DND-41 (cell line): ENCODE measurements at regions not wholly inside any gene's neighbourhood (a gene's known extent, or its start where the extent isn't known, plus 50 kb on each side); places are given as distances from the start of the nearest gene placed in this dataset.
"Not testable (repeated sequence)": the region's sequence is repeated elsewhere in the genome, so short reads cannot be mapped to it uniquely, and the experiment has no call there.

Experiments used
- ATAC-seq: fragments of 200-7000 bp; cut with Tn5 transposase; 3 replicates; pipeline ENCODE4 v1.9.1; 2021; ENCODE audit warnings: low read depth; ENCODE audit not compliant: insufficient read depth
- DNase-seq: peaks from one replicate; pipeline ENCODE4 v3.0.0-alpha.2; 2020
- H2AFZ ChIP-seq: 2 replicates; pipeline ENCODE4 v1.6.0; 2012; ENCODE audit warnings: low read depth, low read length
- H3K27ac ChIP-seq: 2 replicates; pipeline ENCODE4 v1.5.1; 2012; ENCODE audit warnings: low read length, inconsistent platforms
- H3K27me3 ChIP-seq: fragments of 200-600 bp; sonication (generic); 2 replicates; pipeline ENCODE4 v1.6.0; 2012; ENCODE audit warnings: low read length, mild to moderate bottlenecking, inconsistent platforms; ENCODE audit not compliant: insufficient read depth, poor library complexity
- H3K36me3 ChIP-seq: 2 replicates; pipeline ENCODE4 v1.5.1; 2012; ENCODE audit warnings: low read length, inconsistent platforms; ENCODE audit not compliant: insufficient read depth
- H3K4me1 ChIP-seq: 2 replicates; pipeline ENCODE4 v1.5.1; 2012; ENCODE audit warnings: mild to moderate bottlenecking, low read length; ENCODE audit not compliant: insufficient read depth
- H3K4me2 ChIP-seq: 2 replicates; pipeline ENCODE4 v1.6.0; 2012; ENCODE audit warnings: mild to moderate bottlenecking, moderate library complexity, low read length, inconsistent platforms; ENCODE audit not compliant: insufficient read depth
- H3K4me3 ChIP-seq, 2 experiments: fragments of 200-600 bp in 1 of 2; shearing (Covaris generic) in 1 of 2; 2 replicates each; pipeline ENCODE4 v1.5.1; 2012 to 2016; ENCODE audit warnings: inconsistent platforms in 2 of 2, low read length in 2 of 2, mild to moderate bottlenecking in 2 of 2, low read depth in 1 of 2, moderate library complexity in 1 of 2
- H3K79me2 ChIP-seq: 2 replicates; pipeline ENCODE4 v1.6.0; 2012; ENCODE audit warnings: low read length, inconsistent platforms; ENCODE audit not compliant: insufficient read depth
- H3K9ac ChIP-seq: 2 replicates; pipeline ENCODE4 v1.6.0; 2012; ENCODE audit warnings: low read depth, mild to moderate bottlenecking, inconsistent platforms, low read length, moderate library complexity
- H3K9me3 ChIP-seq: 2 replicates; pipeline ENCODE4 v1.5.1; 2012; ENCODE audit warnings: low read length, moderate library complexity, mild to moderate bottlenecking, inconsistent platforms; ENCODE audit not compliant: insufficient read depth, severe bottlenecking
- H4K20me1 ChIP-seq: 2 replicates; pipeline ENCODE4 v1.6.0; 2012; ENCODE audit warnings: low read length; ENCODE audit not compliant: insufficient read depth
- EZH2 ChIP-seq: IDR thresholded peaks from 3 replicates; pipeline ENCODE4 v1.6.1; 2012; ENCODE audit warnings: borderline replicate concordance, low read depth, mild to moderate bottlenecking, moderate library complexity, low read length, inconsistent platforms; ENCODE audit not compliant: severe bottlenecking
- TF ChIP-seq, protein P1 (sequence below): IDR thresholded peaks from 2 replicates; pipeline ENCODE4 v1.5.1; 2012; ENCODE audit warnings: borderline replicate concordance, low read length, moderate library complexity, mild to moderate bottlenecking; ENCODE audit not compliant: poor library complexity, severe bottlenecking; ENCODE audit errors: extremely low read depth

DNA sequence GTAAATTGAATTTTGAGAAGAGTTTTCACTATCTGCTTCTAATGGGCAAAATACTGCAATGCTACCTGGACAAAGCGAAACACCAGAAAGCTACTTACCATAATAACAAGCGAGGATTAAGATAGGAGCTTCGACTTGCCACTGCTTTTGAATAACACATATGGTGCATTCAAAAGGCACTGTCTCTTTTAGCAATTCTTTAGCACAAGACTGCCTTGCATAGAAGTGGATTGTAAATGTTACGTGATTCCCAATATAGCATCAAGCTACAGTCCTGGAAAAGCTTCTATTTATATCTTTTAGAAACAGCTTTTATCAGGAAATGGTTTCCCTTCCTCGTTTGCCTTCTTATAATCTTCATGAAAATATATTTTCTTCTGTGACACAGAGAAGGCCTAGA, 258.7 kb upstream of the PDE3A start:
- no peak overlapping the region for H3K27ac ChIP-seq
- no peak overlapping the region for H3K4me3 ChIP-seq
- ATAC-seq = no peak

DNA sequence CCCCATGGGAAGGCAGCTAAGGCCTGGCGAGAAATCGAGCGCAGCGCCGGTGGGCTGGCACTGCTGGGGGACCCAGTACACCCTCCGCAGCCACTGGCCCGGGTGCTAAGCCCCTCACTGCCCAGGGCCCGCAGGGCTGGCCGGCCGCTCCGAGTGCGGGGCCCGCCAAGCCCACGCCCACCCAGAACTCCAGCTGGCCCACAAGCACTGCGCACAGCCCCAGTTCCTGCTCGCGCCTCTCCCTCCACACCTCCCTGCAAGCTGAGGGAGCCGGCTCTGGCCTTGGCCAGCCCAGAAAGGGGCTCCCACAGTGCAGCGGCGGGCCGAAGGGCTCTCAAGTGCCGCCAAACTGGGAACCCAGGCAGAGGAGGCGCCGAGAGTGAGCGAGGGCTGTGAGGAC, 253.0 kb upstream of the PDE3A start:
- not testable (repeated sequence) for H3K27ac ChIP-seq, H3K36me3 ChIP-seq, H2AFZ ChIP-seq, H3K9ac ChIP-seq, ATAC-seq, H4K20me1 ChIP-seq, DNase-seq, H3K4me3 ChIP-seq, H3K4me1 ChIP-seq, H3K27me3 ChIP-seq, H3K9me3 ChIP-seq, H3K79me2 ChIP-seq, H3K4me2 ChIP-seq

More for the DNA sequence above, 258.7 kb upstream of the PDE3A start:
- DNase-seq = no peak
- Histone ChIP-seq H3K27me3 (no peaks in the 10 kb centered on the region), H3K9me3 (no peaks in the 10 kb centered on the region), H2AFZ (no peak overlapping the region), H3K4me1 (no peaks in the 10 kb centered on the region), H3K9ac (no peak overlapping the region), H3K36me3 (no peaks in the 10 kb centered on the region), H3K79me2 (no peaks in the 10 kb centered on the region), H4K20me1 (no peaks in the 10 kb centered on the region), H3K4me2 (no peak overlapping the region)
- TF ChIP-seq, protein P1, sequence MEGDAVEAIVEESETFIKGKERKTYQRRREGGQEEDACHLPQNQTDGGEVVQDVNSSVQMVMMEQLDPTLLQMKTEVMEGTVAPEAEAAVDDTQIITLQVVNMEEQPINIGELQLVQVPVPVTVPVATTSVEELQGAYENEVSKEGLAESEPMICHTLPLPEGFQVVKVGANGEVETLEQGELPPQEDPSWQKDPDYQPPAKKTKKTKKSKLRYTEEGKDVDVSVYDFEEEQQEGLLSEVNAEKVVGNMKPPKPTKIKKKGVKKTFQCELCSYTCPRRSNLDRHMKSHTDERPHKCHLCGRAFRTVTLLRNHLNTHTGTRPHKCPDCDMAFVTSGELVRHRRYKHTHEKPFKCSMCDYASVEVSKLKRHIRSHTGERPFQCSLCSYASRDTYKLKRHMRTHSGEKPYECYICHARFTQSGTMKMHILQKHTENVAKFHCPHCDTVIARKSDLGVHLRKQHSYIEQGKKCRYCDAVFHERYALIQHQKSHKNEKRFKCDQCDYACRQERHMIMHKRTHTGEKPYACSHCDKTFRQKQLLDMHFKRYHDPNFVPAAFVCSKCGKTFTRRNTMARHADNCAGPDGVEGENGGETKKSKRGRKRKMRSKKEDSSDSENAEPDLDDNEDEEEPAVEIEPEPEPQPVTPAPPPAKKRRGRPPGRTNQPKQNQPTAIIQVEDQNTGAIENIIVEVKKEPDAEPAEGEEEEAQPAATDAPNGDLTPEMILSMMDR = no peak
- no peak for TF ChIP-seq EZH2

GRCh38 chr12:20119596-20120402, 248.5 kb upstream of the PDE3A start:
- Histone ChIP-seq H3K4me3 (no peak overlapping the region), H3K4me1 (no peaks in the 10 kb centered on the region)

GRCh38 chr12:20120403-20120725, 248.0 kb upstream of the PDE3A start:
- TF ChIP-seq, protein P1 = no peak
- TF ChIP-seq EZH2 = no peak
- Histone ChIP-seq H3K9me3 (no peaks in the 10 kb centered on the region), H3K9ac (no peak overlapping the region), H3K4me2 (no peak overlapping the region), H3K36me3 (no peaks in the 10 kb centered on the region), H3K79me2 (no peaks in the 10 kb centered on the region), H2AFZ (no peak overlapping the region), H3K27ac (no peak overlapping the region), H4K20me1 (no peaks in the 10 kb centered on the region), H3K4me3 (no peak overlapping the region), H3K27me3 (peaks cover 9% of the 10 kb centered on the region), H3K4me1 (no peaks in the 10 kb centered on the region)
- no peak for DNase-seq
- no peak for ATAC-seq

More at GRCh38 chr12:20119596-20120402, 248.5 kb upstream of the PDE3A start:
- H3K9me3 ChIP-seq = no peaks in the 10 kb centered on the region
- no peak overlapping the region for H3K9ac ChIP-seq
- peaks cover 9% of the 10 kb centered on the region for H3K27me3 ChIP-seq
- no peak for DNase-seq
- H3K79me2 ChIP-seq = no peaks in the 10 kb centered on the region
- H3K4me2 ChIP-seq = no peak overlapping the region
- no peak overlapping the region for H2AFZ ChIP-seq
- H3K36me3 ChIP-seq = no peaks in the 10 kb centered on the region
- no peaks in the 10 kb centered on the region for H4K20me1 ChIP-seq
- ATAC-seq = no peak
- no peak for TF ChIP-seq EZH2
- TF ChIP-seq, protein P1 = no peak
- no peak overlapping the region for H3K27ac ChIP-seq
